GM10266 (cell line): ENCODE measurements at regions not wholly inside any gene's neighbourhood (a gene's known extent, or its start where the extent isn't known, plus 50 kb on each side); places are given as distances from the start of the nearest gene placed in this dataset.

Source experiments
- DNase-seq: peaks from one replicate; pipeline ENCODE4 v3.0.0; 2012; ENCODE audit errors: extremely low spot score
- CTCF ChIP-seq: IDR thresholded peaks from 2 replicates; pipeline ENCODE4 v1.5.1; 2012; ENCODE audit warnings: mild to moderate bottlenecking, low read depth; ENCODE audit not compliant: control insufficient read depth, insufficient read depth; ENCODE audit errors: missing control alignments

- no peak for TF ChIP-seq CTCF
- DNase-seq = no peak
Measured at GRCh38 chr3:29207427-29207826, 73.4 kb upstream of the RBMS3 start.

- DNase-seq = no peak
- TF ChIP-seq CTCF = no peak
Measured at GRCh38 chr3:29212789-29213433, 68.0 kb upstream of the RBMS3 start.

GRCh38 chr3:29214009-29214658, 66.7 kb upstream of the RBMS3 start:
- TF ChIP-seq CTCF = no peak
- no peak for DNase-seq

DNA sequence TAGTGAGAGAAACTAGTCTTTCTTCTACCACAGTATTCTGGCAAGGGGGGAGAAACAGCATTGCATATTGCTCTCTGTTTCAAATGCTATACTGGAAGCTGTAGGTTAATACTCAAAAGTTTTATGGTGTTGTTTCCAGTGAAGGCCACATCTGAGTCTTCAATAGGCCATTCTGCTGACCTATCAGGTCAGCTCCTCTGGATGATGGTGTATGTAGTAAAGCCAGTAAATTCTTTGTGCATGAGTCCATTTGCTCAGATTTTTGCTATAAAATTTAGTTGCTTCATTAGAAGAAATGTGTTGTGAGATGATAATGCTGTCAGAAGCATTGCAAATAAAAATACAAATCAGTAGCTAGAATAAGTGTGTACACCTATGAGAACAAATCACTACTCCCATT, 64.9 kb upstream of the RBMS3 start:
- no peak for DNase-seq
- TF ChIP-seq CTCF = no peak

DNA sequence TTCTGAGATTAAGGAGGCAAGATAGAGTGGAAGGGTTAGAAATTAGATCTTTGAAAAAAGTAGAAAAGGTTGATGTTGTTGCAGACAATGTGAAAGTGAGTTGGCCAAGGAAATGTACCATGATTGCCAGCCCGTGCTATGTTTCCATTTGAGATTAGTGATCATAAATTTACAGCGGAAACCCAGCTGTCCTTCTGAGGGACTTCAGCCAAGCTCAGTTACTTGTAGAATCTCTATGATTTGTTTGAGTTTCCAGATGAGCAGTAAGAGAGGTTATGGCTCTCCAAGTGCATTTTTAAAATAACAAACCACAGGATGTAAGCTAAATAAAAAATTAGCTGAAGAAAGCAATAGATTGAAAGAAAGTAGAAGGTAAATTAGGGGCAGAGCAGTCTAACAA, 54.2 kb upstream of the RBMS3 start:
- no peak for TF ChIP-seq CTCF
- DNase-seq = no peak

GRCh38 chr3:29227307-29227706, 53.6 kb upstream of the RBMS3 start:
- no peak for DNase-seq
- no peak for TF ChIP-seq CTCF
